Amniotic epithelial cell (primary cell): ENCODE measurements at regions not wholly inside any gene's neighbourhood (a gene's known extent, or its start where the extent isn't known, plus 50 kb on each side); places are given as distances from the start of the nearest gene placed in this dataset.
A peak's percentile ranks its signal among the peaks of the same experiment; 100 is the strongest.
"Not testable (repeated sequence)": the region's sequence is repeated elsewhere in the genome, so short reads cannot be mapped to it uniquely, and the experiment has no call there.

Experiments
- DNase-seq: peaks from one replicate; pipeline ENCODE4 v3.0.0-alpha.2; 2010; ENCODE audit warnings: low read depth

- no peak for DNase-seq
Measured at GRCh38 chr12:11446372-11446771, 51.0 kb upstream of the PRB2 start.

GRCh38 chr12:11457996-11458645 is 62.8 kb upstream of the PRB2 start:
- DNase-seq = no peak

- DNase-seq = no peak
Measured at GRCh38 chr12:11460343-11461023, 65.1 kb upstream of the PRB2 start.

- no peak for DNase-seq
Measured at GRCh38 chr12:11461433-11461832, 66.1 kb upstream of the PRB2 start.

GRCh38 chr12:11477110-11477509 is 81.7 kb upstream of the PRB2 start:
- DNase-seq = no peak

- peak; percentile 83 for DNase-seq
Measured at GRCh38 chr12:11482955-11483354, 87.6 kb upstream of the PRB2 start.

- peak; percentile 81 for DNase-seq
Measured at GRCh38 chr12:11486623-11487444, 91.5 kb upstream of the PRB2 start.

- no peak for DNase-seq
Measured at GRCh38 chr12:11496157-11496851, 100.9 kb upstream of the PRB2 start.

GRCh38 chr12:11497438-11497837 is 102.1 kb upstream of the PRB2 start:
- no peak for DNase-seq

- DNase-seq = no peak
Measured at GRCh38 chr12:11497995-11498394, 102.6 kb upstream of the PRB2 start.

- DNase-seq = not testable (repeated sequence)
Measured at GRCh38 chr12:11498574-11498973, 103.2 kb upstream of the PRB2 start.

- DNase-seq = no peak
Measured at GRCh38 chr12:11499806-11500187, 104.4 kb upstream of the PRB2 start.

GRCh38 chr12:11500188-11500860 is 105.0 kb upstream of the PRB2 start:
- peak; percentile 57 for DNase-seq

GRCh38 chr12:11500861-11501230 is 105.5 kb upstream of the PRB2 start:
- no peak for DNase-seq

GRCh38 chr12:11508699-11509098 is 113.3 kb upstream of the PRB2 start:
- peak; percentile 61 for DNase-seq

GRCh38 chr12:11509326-11509725 is 114.0 kb upstream of the PRB2 start:
- DNase-seq = no peak

GRCh38 chr12:11510671-11511070 is 115.3 kb upstream of the PRB2 start:
- DNase-seq = no peak

GRCh38 chr12:11513288-11513687 is 117.9 kb upstream of the PRB2 start:
- DNase-seq = peak; percentile 7

- DNase-seq = no peak
Measured at GRCh38 chr12:11517080-11517479, 121.7 kb upstream of the PRB2 start.

- DNase-seq = peak; percentile 30
Measured at GRCh38 chr12:11524446-11524845, 125.0 kb upstream of the ETV6 start.

GRCh38 chr12:11534064-11534463 is 115.4 kb upstream of the ETV6 start:
- no peak for DNase-seq

GRCh38 chr12:11535127-11535526 is 114.3 kb upstream of the ETV6 start:
- DNase-seq = no peak
